ENCODE measurements at regions not wholly inside any gene's neighbourhood (a gene's known extent, or its start where the extent isn't known, plus 50 kb on each side); places are given as distances from the start of the nearest gene placed in this dataset.

DNA sequence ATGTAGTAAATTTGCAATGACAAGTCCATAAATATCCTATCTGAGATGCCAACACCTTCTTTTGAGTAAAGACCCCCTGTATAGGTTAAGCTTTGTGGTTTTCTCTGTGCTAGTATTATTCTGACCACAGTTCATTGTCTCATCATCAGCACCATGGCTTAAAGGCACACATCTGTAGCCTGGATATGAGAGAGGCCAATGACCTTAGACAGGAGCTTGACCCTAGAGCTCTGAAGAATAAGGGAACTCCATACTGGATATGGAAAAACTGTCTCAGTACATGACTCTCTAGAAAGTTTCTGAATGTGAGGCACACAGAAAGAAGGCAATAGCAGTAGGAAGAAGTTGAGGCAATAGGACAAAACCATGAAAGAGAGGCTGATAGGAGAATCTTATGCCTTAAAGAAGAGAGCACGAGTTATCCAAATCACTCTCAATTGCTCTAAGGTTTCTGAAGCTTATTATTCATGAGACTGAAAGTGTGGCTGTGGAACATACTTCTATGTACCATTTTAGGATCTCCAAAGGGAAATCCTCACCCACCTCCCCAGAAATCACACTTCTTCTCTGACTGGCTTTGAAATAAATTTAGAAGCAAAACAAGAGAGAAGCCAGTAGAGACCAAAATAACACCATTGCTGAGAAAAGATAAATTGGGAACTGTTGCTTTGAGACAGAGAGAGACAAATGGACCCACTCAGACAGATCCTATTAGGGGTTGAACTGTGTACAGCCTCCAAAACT is 150.2 kb downstream of the ABCA8 start:
- 92 to 95% methylated on average over 1 of the region's 1 CpG for WGBS, 2 donors
- TF ChIP-seq, protein P1, sequence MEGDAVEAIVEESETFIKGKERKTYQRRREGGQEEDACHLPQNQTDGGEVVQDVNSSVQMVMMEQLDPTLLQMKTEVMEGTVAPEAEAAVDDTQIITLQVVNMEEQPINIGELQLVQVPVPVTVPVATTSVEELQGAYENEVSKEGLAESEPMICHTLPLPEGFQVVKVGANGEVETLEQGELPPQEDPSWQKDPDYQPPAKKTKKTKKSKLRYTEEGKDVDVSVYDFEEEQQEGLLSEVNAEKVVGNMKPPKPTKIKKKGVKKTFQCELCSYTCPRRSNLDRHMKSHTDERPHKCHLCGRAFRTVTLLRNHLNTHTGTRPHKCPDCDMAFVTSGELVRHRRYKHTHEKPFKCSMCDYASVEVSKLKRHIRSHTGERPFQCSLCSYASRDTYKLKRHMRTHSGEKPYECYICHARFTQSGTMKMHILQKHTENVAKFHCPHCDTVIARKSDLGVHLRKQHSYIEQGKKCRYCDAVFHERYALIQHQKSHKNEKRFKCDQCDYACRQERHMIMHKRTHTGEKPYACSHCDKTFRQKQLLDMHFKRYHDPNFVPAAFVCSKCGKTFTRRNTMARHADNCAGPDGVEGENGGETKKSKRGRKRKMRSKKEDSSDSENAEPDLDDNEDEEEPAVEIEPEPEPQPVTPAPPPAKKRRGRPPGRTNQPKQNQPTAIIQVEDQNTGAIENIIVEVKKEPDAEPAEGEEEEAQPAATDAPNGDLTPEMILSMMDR (IDR thresholded peaks at IDR 0.05): no peak
- Histone ChIP-seq H3K4me3 (no peak overlapping the region), H3K9me3 (peaks cover 0 to 4% (median 0%) of the 10 kb centered on the region in 11 donors), H3K27me3 (no peaks in the 10 kb centered on the region), H3K27ac (no peak overlapping the region), H3K4me1 (peaks cover 0 to 24% (median 7%) of the 10 kb centered on the region in 9 donors), H3K36me3 (no peaks in the 10 kb centered on the region)
- intact Hi-C loops (cut with DNase I): loop anchor here in 1 of 10 donors (5.0 kb wide), 1 partner anchor 47 kb away; no protein-coding TSS in a partner anchor
- DNase-seq: no peak
- no peak for ATAC-seq

DNA sequence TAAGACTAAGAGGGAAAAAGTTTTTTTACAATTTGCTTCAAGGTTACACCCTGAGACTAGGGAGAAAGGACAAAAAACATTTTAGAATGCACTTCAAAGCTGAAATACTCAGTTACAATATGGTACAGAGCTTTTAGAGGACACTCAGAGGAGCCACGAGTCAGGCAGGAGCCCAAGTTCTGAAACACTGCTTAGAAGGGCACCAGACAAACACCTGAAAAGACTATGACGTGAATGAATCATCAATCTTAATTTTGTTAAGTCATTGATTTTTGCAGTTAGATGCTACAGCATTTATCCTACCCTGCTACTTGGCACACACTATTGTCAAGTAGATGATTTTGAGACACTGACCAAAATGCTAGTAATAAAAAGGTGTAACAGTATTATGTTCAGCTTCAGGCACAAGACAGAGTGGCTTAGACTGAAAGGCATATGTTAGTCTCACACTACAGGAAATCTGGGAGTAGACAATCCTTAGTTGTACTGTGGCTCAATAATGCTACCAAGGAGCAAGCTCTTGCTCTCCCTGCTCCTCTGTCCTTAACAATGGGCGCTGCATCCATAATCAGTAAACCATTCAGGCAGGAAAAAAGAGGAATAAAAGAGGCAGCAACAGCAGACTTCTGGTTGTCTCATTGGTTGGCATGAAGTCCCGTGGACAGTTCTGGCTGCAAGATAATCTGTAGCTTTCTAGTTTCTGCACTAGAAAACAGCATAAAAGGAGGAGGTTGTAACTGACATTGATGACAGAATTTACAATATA is 151.8 kb downstream of the ABCA8 start:
- intact Hi-C loops (cut with DNase I): no loop called here
- WGBS, 2 donors: 59 to 68% methylated on average over 4 of the region's 4 CpGs
- no peak for ATAC-seq
- no peaks in the 10 kb centered on the region for H3K36me3 ChIP-seq
- peaks cover 0 to 8% (median 3%) of the 10 kb centered on the region in 9 donors for H3K4me1 ChIP-seq
- TF ChIP-seq, protein P1 (IDR thresholded peaks at IDR 0.05): no peak
- H3K27me3 ChIP-seq: no peaks in the 10 kb centered on the region
- H3K4me3 ChIP-seq: no peak overlapping the region
- H3K9me3 ChIP-seq: peaks cover 0 to 4% (median 0%) of the 10 kb centered on the region in 11 donors
- no peak overlapping the region for H3K27ac ChIP-seq
- no peak for DNase-seq

DNA sequence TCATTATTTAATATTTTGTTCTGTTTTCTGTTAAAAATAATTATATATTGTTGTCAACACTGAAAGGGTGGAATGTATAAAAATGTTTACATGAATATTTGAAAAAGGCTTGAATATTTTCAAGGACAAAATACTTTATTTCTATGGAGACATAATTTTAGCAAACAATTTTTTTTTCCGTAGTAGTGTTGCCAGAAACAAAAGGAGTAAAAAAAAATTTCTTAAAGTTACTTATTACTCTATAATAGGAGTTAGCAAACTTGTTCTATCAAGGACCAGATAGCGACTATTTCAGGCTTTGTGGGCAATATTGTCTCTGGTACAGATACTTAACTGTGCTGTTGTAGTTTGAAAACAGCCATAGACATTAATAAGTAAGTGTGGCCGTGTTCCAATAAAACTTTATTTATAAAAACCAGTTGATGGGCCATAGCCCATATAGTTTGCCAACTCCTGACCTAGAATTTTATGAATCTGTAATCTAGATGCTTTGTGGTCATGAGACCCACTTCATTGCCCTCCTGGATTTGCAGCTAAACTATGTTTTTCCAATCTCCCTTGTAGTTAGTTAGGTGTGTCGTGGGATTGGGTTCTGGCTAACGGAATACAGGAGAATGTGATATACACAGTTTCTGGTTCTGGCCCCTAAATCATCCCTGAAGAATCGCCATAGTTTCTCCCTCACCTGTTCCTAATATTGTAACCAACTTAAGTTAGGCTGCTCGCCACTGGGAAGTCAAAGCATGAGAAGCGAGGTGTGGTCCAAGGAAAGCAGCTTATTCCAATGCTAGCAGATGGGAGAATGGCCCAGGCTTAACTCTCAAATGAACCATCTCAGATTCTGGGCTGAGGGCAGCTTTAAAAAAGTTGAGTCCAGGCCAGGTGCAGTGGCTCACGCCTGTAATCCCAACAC is 153.6 kb downstream of the ABCA8 start:
- TF ChIP-seq, protein P1 (IDR thresholded peaks at IDR 0.05): no peak
- DNase-seq (no peak), ATAC-seq (no peak)
- intact Hi-C loops (cut with DNase I): no loop called here
- Histone ChIP-seq H3K36me3 (no peaks in the 10 kb centered on the region), H3K9me3 (peaks cover 0 to 4% (median 0%) of the 10 kb centered on the region in 11 donors), H3K27ac (peak overlapping the region in 5 of 10 donors; percentile 0 to 52 (median 15)), H3K4me3 (no peak overlapping the region), H3K27me3 (no peaks in the 10 kb centered on the region), H3K4me1 (peaks cover 0 to 3% (median 0%) of the 10 kb centered on the region in 9 donors)
- WGBS, 2 donors: 90 to 94% methylated on average over 9 of the region's 9 CpGs

DNA sequence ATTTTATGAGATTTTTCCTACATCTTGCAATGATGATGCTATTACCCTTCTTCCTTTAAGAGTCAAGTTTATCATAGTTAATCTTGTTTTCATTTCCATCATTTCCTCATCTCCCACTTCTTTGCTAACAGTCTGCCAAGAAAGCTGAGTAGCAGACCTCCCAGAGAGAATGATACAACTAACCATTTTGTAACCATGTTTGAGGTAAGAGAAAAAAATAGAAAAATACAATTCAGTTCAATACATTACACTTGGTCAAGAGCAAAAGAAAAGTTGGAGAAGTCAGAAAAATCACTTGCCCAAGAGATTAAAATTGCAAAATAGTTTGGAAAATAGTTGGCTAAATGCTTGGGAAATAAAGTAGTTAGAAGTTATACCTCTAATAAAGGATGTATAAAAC is 154.4 kb downstream of the ABCA8 start:
- DNase-seq (no peak), ATAC-seq (peak in 1 of 8 donors; percentile 33)
- no peaks in the 10 kb centered on the region for H3K27me3 ChIP-seq
- H3K36me3 ChIP-seq: no peaks in the 10 kb centered on the region
- TF ChIP-seq, protein P1 (IDR thresholded peaks at IDR 0.05): no peak
- peaks cover 0 to 4% (median 0%) of the 10 kb centered on the region in 11 donors for H3K9me3 ChIP-seq
- H3K4me3 ChIP-seq: no peak overlapping the region
- peak overlapping the region in 4 of 10 donors; percentile 3 to 52 (median 18) for H3K27ac ChIP-seq
- intact Hi-C loops (cut with DNase I): no loop called here
- H3K4me1 ChIP-seq: peaks cover 0 to 3% (median 0%) of the 10 kb centered on the region in 9 donors

Measured in heart right ventricle (tissue), 16 donors.